HG02759 (cell line): ENCODE measurements at regions not wholly inside any gene's neighbourhood (a gene's known extent, or its start where the extent isn't known, plus 50 kb on each side); places are given as distances from the start of the nearest gene placed in this dataset.

Experiments
- ATAC-seq: cut with Tn5 transposase; IDR thresholded peaks from one replicate; pipeline ENCODE4 v1.9.1; 2021; ENCODE audit warnings: mild to moderate bottlenecking, moderate library complexity; ENCODE audit not compliant: unreplicated experiment

DNA sequence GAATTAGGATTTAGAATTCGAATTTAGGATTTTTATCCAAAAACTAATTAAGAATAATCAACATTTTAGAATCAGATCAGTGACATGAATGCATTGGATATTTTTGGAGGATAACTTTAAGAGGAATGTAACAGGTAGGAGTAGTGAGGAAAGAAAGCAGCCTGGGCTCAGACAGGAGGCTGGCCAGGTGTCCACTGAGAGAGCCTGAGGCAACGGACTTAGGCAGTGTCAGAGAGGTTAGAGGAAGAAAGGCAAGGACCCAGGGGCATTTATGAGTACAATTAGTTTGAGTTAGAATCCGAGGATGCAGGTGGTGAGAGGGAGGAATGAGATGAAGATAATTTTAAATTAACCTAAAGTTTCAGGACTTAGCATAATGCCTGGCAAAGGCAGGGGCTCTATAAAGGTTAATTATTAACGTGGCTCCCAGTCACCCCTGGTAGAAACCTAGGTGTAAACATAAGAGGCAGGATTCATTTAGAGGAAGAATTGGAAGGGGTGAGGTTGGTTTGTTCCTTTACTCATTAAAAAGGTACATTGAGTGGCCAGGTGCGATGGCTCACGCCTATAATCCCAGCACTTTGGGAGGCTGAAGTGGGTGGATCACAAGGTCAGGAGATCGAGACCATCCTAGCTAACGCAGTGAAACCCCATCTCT lies 507.1 kb downstream of the TMEM182 start:
- ATAC-seq = no peak

DNA sequence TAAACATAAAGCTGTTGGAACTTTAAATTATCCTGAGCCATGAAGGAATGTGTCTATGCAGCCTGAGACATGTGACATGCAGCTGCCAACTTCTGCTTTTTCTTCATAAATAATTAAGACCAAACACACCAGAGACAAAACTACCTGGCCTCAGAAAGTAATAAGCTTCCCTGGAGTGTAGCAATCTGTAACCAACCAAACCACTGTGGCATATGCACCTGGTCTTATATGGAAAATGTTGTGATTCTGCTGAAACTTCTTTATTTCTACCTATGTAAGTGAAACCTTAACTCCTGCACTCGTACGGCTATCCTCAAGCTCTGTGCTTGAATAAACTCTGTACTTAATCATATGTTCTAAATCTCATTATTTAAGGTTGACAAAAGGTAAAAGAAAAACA lies 515.0 kb downstream of the TMEM182 start:
- no peak for ATAC-seq

DNA sequence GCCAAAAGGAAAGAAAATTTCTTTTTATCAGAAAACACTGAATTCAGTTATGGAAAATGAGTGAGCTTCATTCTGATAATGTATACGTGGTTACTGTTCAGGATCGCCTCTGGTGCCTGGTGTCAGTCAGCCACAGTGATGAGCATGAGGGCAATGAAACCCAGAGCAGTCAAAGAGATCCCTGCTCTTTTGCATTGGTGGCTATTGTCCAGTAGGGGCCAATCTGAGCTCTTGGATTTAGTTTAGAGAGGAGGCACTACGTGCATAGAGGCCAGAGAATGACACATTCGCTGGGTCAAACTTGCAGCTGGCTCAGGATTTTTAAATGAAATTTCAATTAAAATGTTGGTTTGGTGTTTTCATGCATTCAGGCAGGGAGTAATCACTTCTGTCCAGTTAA lies 522.9 kb downstream of the TMEM182 start:
- ATAC-seq = no peak

DNA sequence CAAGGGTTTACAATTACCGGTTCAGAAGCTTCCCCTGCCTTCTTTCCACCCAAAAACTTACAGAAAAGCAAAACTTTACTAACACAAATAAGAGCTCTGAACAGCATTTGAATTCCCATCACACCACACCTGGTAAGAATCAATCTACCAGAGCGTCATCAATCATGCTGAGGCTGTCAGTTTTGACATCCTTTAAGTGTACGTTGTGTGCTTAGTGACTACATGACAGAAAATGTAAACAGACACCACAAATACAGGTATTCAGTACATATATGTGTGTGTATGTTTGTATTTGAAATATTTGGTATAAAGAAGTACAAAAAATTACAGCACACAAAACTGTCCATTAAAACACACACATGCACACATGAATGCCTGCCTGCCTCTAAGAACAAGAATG lies 523.5 kb downstream of the TMEM182 start:
- no peak for ATAC-seq

DNA sequence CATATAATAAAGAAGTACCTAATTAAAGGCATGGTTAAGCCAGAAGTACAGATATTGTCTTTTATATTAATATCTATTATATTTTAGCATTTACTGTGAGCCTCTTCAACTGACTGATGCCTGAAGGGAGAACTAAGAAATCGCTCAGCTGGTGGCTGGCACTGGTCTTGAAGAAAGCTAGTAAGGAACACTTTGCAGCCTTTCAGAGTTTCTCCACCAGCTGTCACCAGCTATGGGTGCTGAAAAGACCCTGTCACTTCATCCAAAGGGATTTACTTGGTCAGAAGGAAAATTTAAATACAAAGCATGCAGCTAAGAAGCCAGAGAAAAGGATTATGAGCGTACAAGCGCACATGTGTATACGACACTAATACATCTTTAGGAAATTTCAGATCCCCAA lies 525.9 kb downstream of the TMEM182 start:
- no peak for ATAC-seq

DNA sequence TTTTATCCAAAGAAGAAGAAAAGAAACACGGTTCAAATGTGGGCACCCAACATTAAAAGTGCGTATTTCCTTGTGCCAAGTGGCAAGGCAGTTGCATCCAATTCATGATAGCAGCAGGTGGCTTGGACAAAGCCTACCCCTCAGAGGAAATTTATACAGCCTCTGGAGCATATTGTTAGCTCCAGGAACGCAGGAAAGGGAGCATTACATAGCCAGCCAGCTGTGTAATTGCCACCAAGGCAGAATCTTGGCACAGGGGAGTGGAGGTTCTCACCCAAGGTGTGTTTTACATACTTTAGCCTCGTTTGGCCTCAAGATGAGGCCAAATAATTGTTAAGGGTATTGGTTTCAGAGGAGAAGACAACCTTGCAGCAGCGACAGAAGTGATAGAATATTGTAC lies 526.9 kb downstream of the TMEM182 start:
- ATAC-seq = no peak

DNA sequence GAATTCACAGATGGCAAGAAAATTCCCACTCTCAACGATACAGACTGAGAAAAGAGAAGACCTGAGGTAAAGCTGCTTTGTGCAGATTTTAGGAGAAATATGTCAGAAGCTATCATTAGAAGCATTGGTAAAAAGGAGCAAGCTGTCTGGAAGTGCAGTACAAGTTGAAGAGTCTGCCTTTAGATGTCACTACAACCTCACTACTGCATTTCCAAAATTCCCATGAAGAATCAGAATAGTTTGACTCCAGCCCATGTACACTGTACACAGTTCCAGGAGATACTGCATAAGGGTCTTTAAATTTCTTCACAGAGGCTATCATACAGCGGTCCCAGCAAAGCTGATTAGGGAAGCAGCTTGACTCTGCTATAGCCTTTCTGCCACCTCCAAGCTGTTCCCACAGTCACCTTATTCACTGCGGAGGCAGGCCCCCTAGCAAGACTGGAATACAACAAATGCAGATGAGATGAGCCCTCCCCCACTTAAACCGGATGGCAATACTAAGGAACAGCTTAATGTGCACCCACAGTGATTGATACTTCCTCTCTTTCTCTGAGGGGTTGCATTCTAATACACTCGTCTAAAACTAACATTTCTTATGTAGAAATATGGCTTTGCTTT lies 527.4 kb downstream of the TMEM182 start:
- ATAC-seq = no peak

DNA sequence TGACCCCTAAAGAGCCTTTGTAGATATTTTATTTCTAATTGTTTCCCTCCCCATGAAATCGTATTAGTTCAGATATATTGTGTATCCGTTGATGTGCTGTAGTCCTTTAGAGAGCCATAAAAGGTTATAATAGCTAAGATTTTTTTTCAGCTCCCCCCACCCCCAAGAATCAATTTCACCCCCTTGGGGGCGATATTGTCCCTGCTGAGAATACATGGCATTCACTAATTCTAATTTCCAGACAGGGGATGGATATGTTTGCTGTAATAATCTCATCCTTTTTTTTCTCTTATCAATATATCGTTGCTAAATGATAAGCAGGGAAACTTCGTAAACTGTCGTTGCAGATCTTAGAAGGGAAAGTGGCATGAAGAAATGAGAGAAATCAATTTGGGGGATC lies 530.7 kb downstream of the TMEM182 start:
- ATAC-seq = no peak

DNA sequence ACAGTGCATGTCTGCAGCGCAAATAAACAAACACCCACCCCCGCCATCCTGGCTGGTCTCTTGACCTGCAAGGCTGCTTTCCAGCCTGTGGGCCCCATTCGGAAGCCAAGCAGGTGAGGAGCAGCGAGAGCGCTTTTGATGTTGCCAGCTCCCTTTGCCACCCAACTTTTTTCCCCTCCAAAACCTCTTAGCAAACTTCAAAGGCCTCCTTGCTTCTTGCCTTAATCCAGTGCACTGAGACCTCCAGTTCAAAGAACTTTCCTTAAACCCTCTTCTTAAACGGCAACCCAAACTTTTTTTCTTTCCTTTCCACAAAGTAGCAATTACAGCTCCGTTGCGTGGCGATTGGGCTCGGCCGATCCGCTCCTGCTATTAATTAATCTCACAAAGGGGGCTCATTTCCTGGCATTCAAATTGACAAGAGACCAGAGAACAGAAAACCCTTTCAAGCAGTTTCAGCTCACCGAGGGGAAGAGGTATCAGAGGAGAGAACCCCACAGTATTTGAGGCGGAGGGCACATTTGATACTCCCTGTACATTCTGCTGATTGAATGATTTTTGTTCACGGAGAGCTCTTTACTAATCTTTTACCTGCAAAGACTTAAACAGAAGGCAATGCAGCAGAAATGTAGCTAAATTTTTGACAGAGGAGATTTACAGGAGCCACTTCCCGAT lies 531.4 kb downstream of the TMEM182 start:
- ATAC-seq = no peak

DNA sequence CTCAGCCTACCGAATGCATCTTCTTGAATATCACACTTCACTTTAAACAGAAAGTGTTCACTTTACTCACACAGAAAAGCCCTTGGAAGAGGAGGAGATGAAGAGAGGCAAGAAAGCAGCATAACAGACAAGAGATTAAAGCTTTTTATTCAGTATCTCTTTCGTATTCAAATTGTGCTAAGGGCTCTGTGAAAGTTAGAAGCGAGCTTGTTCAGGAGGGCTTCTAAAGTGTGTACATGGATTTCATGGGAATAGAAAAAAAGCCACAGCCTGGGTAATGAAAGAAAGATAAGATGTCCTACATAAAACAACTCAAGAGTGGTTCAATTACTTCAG lies 531.9 kb downstream of the TMEM182 start:
- ATAC-seq = no peak

DNA sequence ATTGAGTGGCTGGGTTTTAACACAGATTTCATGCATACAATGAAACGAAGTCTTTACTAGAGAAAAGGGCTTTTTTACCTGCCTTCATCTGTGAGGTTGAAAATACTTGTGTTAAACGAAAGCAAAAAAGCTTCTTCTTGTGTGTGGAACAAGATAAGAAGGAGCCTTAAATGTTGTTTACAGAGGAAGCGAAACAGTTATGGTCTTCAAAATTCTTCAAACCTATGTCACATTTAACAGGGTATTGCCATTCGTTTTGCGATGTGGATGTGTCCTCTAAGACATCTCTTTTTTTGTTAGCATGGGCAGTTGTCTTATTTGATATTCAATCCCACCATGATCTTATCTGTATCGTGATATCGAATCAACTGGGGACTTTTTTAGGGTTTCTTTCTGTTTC lies 532.6 kb downstream of the TMEM182 start:
- ATAC-seq = no peak

DNA sequence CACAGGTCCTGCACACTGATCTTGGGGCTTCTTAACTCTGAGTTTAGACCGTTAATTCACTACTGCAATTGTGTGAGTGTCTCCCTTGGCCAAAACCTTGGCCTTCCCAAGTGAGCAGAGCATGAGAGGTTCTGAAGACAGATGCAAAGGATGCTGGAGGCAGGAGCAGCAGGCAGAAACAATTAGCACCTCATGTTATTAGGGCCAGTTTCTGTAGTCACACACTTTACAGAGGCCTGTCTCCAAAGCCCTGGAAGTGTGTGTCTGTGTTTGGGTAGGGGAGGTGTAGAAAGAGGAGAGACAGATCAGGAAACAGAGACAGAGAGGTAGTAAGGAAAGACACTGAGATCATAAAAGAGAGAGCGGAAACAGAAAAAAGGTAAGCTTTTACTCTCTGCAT lies 533.8 kb downstream of the TMEM182 start:
- ATAC-seq = no peak

DNA sequence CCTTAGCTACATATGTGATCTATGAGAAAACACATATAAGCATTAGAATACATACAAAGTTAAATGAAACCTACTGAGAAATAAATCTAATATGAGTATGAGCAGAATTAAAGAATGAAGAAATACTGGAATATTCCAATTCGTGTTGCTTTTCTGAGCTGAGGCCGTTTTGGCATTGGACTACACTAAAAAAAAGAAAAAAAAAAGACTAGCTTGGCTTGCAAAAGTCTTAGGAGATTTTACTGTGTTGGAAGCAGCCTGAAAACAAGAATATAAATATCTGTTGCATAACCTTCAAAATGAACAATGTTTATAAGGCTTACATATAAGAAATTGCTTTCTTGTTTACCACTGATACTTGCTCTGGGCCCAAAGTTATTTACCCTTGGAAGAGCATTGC lies 562.8 kb downstream of the TMEM182 start:
- ATAC-seq = no peak

DNA sequence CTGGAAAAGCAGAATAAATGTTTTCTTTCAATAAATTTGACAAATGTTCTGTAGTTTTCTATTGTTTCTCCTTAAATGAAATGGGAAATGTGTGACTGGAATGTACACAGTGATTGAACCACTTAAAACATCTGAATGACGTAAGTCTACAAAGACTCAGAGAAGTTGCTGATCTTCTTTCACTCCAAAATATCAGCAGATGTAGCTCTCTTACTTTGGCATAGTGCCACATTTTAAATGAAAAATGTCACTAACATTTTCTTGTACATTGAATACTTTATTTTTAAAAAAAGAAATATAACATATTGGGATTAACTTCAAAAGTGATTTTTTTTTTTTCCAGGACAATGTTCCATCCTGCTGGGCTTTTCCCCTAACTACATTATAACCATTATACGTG lies 565.6 kb downstream of the TMEM182 start:
- no peak for ATAC-seq

DNA sequence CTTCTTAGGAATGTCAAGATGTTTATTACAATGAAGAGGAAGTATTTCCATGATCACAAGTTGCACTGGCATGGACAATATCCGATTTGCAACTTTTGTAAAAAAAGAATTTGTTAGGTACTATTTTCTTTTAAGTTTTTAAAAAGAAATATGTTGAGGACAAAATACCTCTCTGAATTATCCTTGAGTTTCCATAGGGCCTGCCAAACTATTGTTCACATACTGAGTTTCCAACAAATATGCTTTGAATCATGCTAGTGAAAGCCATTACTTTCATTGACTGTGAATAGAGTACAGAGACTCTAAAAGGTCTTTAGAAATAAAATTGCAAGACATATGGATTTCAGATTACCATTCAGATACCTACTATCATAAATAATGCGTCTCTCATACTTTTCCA lies 566.1 kb downstream of the TMEM182 start:
- ATAC-seq = no peak

DNA sequence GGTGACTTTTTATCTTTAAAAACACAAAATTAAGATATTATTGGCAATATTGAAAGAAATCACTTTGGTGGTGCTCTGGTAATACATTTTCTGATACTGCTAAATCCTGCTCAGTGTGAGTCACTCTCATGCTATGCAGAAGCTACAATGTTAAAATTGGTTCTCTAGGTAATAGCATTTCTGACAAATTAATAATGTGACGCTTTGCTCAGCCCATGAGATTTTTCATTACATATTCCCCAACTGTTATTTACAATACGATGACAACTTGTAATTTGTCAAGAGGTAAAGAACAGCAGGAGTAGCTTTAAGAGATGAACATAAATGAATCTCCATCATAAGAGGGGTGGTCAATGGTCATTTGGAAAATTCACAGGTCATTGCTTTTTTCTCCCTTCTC lies 573.6 kb downstream of the TMEM182 start:
- ATAC-seq = no peak

DNA sequence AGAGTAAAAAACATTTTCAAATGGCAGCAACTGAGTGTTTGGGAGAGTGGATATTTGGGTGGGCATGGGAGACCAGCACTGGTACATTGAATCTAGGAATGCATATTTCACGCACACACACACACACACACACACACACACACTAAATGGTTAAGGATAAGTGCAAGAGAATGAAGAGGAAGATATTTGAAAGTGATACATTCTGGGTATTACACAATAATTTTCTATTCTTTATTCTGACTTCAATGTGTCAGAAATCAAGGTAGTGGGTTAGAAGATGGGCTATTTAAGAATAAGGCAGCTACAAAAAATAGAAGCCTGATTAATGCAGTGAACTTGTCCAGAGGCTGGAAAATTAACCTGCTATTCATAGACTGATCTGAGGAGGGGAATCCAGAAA lies 577.0 kb downstream of the TMEM182 start:
- ATAC-seq = no peak

DNA sequence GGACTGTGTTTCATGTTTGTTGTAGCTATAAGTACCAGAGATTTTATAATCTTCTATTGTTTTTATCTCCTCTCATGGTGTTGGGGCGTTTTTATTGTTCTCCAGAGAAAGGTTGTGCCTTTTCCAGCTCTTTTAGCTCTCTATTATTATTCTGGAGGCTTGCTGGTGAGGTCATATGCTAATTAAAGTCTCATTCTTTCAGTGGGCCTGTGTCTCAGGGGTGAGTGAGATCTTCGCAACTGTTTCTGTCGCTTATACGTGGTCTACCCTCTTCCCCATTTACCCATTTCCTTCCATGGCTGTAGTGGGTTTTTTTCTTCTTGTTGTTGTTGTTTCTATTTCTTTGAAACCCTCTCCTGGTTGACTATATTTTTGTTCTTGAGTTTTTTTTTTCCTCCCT lies 584.9 kb downstream of the TMEM182 start:
- no peak for ATAC-seq

DNA sequence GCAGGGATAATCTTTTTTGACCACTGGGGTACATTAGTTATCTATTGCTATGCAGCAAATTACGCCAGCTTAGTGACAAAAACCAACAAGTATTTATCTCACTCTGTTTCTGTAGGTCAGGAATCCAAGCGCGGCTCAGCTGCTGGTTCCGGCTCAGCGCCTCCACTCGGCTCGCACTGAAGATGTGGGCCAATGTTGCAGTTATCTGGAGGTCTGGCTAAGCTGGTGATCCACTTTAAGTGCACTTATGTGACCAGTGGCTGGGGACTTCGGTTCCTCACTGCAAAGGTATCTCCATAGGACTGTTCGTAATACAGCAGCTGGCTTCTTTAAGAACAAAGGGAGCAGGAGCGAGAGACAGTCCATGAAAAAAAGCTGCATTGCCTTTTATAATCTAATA lies 591.9 kb downstream of the TMEM182 start:
- no peak for ATAC-seq

DNA sequence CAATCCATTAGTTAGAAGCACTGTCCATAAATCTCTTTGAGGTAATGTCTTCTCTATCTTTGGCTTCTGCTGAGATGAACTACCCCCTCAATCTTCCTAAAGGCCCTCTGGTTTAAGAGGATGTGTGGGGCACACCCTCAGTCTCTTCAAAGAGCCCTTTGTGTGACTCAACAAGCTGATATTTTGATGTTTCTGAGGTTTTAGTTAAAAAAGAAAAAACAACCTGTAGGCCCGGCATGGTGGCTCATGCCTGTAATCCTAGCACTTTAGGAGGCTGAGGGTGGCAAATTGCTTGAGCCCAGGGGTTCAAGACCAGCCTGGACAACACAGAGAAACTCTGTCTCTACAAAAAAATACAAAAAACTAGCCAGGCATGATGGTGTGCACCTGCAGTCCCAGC lies 593.5 kb downstream of the TMEM182 start:
- ATAC-seq = no peak

DNA sequence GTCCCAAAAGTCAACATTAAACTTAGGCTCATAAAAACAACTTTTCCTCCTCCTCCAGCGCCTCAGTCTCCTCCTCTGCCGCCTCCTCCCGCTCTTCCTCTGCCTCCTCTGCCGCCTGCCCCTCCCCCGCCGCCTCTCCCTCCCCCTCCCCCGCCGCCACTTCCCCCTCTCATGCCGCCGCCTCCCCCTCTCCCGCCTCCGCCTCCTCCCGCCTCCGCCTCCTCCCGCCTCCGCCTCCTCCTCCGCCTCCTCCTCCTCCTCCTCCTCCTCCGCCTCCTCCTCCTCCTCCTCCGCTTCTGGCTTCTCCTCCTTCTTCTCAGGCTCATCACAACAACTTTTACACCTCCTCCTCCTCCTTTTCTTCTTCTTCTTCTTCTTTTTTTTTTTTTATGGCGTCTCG lies 599.9 kb downstream of the TMEM182 start:
- no peak for ATAC-seq

DNA sequence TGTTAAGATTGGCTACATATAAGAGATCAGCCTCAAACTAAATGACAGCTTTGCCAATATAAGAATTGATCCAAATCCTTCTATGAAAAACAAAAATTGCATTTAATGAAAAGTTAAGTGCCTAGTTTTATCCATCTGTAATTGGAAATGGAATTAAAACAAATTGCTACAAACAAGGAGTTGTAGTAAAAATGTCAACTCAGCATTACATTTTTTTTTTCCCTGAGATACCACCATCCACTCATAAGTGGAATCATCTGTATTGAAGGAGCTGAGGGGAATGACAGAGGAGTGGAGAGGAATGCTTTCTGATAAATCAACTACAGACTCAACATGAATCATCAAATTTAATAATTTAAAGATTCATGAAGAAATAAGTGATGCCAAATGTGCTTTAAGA lies 601.8 kb downstream of the TMEM182 start:
- ATAC-seq = no peak

DNA sequence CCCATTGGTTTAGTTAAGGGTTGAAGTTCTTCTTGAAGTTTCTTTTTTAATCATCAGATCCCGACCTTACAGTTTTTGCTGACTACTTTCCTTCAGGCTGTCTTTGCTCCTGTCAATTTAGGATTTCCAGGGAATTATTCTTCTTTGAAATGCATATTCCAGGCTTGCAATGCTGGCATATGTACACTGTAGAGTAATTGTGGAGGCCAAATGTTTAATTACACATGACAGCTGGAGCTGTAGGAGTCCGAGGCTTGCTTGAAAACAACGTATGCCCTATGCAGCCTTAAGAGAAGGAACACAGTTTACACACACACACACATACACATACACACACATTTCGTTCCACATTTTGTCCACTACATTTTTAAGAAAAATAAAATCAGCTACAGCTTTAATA lies 602.3 kb downstream of the TMEM182 start:
- no peak for ATAC-seq
